Stimulated activated CD8-positive, alpha-beta memory T cell treated with anti-CD3 and anti-CD28 coated beads, Interleukin-4, amount 100 ng/mL, for 4 hours (primary cell): ENCODE measurements at regions not wholly inside any gene's neighbourhood (a gene's known extent, or its start where the extent isn't known, plus 50 kb on each side); places are given as distances from the start of the nearest gene placed in this dataset.

Experiments used
- DNase-seq, 2 donors: peaks; one replicate each; pipeline ENCODE4 v3.0.0-alpha.2; 2020; ENCODE audit warnings: low read depth in 2 of 2, low spot score in 1 of 2

GRCh38 chr2:193556766-193557470 lies 1362.2 kb upstream of the TMEFF2 start:
- DNase-seq: no peak

- DNase-seq: no peak
Measured at GRCh38 chr2:193549661-193550060, 1354.9 kb upstream of the TMEFF2 start.

GRCh38 chr2:193542762-193543161 lies 1348.0 kb upstream of the TMEFF2 start:
- no peak for DNase-seq

GRCh38 chr2:193539188-193539587 lies 1344.5 kb upstream of the TMEFF2 start:
- DNase-seq: no peak

- no peak for DNase-seq
Measured at GRCh38 chr2:193538061-193538460, 1343.3 kb upstream of the TMEFF2 start.

GRCh38 chr2:193537531-193537930 lies 1342.8 kb upstream of the TMEFF2 start:
- no peak for DNase-seq

GRCh38 chr2:193528458-193528857 lies 1333.7 kb upstream of the TMEFF2 start:
- no peak for DNase-seq

GRCh38 chr2:193527146-193527545 lies 1332.4 kb upstream of the TMEFF2 start:
- DNase-seq: no peak

GRCh38 chr2:193523662-193524061 lies 1328.9 kb upstream of the TMEFF2 start:
- no peak for DNase-seq

GRCh38 chr2:193521523-193521922 lies 1326.8 kb upstream of the TMEFF2 start:
- no peak for DNase-seq

GRCh38 chr2:193520709-193521458 lies 1326.2 kb upstream of the TMEFF2 start:
- DNase-seq: no peak

GRCh38 chr2:193518041-193518817 lies 1323.5 kb upstream of the TMEFF2 start:
- DNase-seq: no peak

GRCh38 chr2:193517615-193518014 lies 1322.9 kb upstream of the TMEFF2 start:
- no peak for DNase-seq

- no peak for DNase-seq
Measured at GRCh38 chr2:193506035-193506434, 1311.3 kb upstream of the TMEFF2 start.

- DNase-seq: no peak
Measured at GRCh38 chr2:193505620-193506019, 1310.9 kb upstream of the TMEFF2 start.

- no peak for DNase-seq
Measured at GRCh38 chr2:193502363-193503035, 1307.8 kb upstream of the TMEFF2 start.

GRCh38 chr2:193496786-193497185 lies 1302.1 kb upstream of the TMEFF2 start:
- no peak for DNase-seq

GRCh38 chr2:193482557-193482956 lies 1287.8 kb upstream of the TMEFF2 start:
- no peak for DNase-seq

GRCh38 chr2:193480187-193480586 lies 1285.5 kb upstream of the TMEFF2 start:
- no peak for DNase-seq

- DNase-seq: no peak
Measured at GRCh38 chr2:193476171-193476800, 1281.6 kb upstream of the TMEFF2 start.

GRCh38 chr2:193475038-193475437 lies 1280.3 kb upstream of the TMEFF2 start:
- DNase-seq: no peak
